CMK (cell line): ENCODE measurements at regions not wholly inside any gene's neighbourhood (a gene's known extent, or its start where the extent isn't known, plus 50 kb on each side); places are given as distances from the start of the nearest gene placed in this dataset.
"Not testable (repeated sequence)": the region's sequence is repeated elsewhere in the genome, so short reads cannot be mapped to it uniquely, and the experiment has no call there.

Experiments
- DNase-seq: peaks from one replicate; pipeline ENCODE4 v3.0.0-alpha.2; 2010; ENCODE audit warnings: low read depth

- DNase-seq: no peak
Measured at GRCh38 chr7:68754414-68754813, 843.9 kb upstream of the AUTS2 start.

DNA sequence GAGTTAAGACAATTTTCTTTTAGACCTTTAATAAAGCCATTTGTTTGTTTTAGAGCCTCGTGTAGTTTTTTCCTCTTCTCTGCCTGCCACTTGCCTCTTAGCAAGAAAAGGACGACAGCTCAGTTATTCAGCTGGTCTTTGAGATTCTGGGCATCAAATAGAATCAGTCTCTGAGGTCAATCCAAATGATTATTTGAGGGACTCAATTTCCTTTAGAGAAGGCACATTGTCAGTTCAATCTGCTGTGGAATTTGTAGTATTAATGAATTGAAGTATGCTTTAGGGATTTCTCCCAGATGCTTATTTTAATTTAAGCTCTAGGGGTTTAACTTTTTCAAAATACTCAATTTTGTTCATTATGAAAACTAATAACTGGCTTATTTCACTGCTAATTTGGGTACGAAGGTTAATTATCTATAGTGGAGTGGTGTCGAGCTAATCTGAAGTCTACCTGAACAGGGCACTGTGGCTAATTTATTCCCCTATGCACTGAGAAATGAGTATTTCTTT, 841.2 kb upstream of the AUTS2 start:
- DNase-seq: no peak

DNA sequence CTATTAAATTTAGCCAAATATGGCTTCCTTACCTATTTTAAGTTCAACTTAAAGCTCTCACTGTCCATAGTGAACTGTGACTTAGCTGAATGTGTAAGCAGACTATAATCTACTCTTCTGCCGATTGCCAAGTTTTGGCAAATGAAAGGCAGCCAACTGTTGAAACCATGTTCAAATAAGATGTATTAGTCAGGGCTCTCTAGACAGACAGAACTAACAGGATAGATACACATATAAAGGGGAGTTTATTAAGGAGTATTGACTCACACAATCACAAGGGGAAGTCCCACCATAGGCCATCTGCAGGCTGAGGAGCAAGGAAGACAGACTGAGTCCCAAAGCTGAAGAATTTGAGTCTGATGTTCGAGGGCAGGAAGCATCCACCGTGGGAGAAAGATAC, 837.7 kb upstream of the AUTS2 start:
- no peak for DNase-seq

GRCh38 chr7:68767462-68767861, 830.8 kb upstream of the AUTS2 start:
- DNase-seq: no peak

- no peak for DNase-seq
Measured at GRCh38 chr7:68770649-68771048, 827.6 kb upstream of the AUTS2 start.

DNA sequence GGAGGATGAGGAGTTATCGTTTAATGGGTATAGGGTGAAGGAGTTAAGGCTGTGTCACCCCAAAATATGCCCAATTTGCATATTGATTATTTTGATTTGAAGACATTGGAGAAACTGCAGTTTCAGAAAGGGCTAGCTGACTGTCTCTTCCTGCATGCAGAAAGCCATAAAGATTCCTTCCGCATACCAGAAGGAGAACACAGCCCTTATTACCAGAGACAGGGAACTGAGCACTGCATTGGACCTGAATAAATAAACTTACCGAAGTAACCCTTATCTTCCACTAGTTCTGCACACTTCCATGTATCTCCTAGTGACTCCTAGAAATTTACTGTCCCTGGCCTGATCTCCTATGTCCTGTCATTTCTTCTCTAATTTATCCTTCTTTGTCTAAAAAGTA, 821.9 kb upstream of the AUTS2 start:
- no peak for DNase-seq

- DNase-seq: no peak
Measured at GRCh38 chr7:68783684-68784083, 814.6 kb upstream of the AUTS2 start.

DNA sequence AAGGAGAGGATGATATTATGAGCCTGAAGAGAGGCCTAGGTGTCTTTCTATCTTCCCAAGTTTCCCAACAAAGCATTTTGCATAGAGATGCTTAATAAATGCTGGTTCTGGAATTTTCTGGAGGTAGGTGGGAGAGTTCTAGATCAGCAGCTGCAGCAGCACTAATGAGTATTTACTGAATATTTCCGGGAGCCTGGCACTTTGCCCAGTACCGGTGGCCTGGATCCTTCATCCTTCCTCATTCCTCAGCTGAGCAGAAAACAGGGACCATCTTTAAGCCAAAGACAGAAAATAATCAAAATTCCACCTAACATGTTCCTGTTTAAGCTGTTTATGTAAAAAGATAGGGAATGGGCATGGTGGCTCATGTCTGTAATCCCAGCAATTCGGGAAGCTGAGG, 813.2 kb upstream of the AUTS2 start:
- no peak for DNase-seq

DNA sequence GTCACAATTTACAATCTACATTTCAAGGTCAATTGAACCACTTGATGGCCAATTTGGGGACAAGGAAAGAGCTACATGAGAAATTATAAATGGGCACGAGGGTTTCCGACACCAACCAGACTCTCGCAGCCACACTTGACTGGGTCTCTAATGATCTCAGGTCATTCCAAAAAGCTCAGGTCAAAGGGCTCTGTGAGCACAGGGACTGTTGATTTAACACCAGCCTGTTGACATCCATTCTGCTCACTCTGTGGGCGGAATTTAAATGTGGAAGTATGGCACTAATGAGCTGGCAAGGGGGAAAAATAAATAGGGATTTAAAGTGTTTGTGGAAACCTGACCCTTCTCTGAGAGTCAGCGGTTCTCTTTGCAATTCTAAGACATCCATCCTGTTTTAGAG, 810.7 kb upstream of the AUTS2 start:
- DNase-seq: no peak

DNA sequence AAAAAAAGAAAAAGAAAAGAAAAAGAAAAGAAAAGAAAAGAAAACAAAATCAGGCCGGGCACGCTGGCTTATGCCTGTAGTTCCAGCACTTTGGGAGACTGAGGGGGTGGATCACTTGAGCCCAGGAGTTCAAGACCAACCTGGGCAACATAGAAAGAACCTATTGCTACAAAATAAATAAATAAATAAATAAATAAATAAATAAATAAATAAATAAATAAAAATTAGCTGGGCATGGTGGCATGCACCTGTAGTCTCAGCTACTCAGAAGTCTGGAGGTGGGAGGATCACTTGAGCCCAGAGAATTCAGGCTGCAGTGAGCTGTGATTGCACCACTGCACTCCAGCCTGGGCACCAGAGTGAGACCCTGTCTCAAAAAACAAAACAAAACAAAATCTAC, 809.7 kb upstream of the AUTS2 start:
- not testable (repeated sequence) for DNase-seq

- no peak for DNase-seq
Measured at GRCh38 chr7:68789597-68789996, 808.7 kb upstream of the AUTS2 start.

GRCh38 chr7:68792351-68792750, 805.9 kb upstream of the AUTS2 start:
- DNase-seq: no peak

DNA sequence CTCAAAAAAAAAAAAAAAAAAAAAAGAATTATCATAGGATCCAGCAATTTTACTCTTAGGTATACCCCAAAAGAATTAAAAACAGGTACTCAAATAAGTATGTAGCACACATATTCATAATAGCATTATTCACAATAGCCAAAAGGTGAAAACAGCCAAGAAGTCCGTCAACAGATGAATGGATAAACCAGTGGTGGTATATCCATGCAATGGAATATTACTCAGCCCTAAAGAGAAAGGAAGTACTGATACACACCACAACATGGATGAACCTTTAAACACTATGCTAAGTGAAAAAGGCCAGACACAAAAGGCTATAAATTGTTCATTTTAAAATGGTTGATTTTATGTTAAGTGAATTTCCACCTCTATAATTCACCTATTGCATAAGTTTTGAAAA, 804.8 kb upstream of the AUTS2 start:
- DNase-seq: no peak

DNA sequence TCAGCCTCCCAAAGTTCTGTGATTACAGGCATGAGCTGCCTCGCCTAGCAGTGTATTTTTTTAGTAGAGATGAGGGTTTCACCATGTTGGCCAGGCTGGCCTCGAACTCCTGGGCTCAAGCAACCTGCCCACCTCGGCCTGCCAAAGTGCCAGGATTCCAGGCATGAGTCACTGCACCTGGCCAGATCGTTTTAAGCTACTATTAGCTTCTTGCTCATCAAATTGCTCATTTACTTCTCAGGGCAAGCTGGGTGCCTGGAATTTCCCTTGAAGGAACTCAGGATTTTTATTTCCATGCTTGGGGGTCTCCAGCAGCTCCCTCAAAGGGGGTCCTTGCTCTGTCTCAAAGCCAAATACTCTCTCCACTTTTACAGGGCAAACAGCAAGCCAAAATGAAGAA, 798.0 kb upstream of the AUTS2 start:
- DNase-seq: no peak

DNA sequence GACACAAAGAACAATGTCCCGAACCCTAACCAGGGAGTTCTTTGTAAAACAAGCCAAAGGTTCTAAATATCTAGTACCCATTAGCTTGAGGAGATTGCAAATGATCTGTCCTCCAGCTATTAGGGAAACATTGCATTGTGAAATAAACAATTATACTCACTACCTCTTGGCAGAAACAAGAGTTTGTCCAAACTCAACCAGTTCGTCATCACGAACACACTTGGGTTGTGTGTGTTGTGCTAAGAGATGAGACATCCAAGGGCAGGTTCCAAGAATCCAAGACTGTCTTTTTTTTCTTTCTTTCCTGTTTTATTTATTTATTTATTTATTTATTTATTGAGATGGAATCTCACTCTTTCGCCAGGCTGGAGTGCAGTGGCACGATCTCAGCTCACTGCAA, 793.1 kb upstream of the AUTS2 start:
- DNase-seq: no peak

DNA sequence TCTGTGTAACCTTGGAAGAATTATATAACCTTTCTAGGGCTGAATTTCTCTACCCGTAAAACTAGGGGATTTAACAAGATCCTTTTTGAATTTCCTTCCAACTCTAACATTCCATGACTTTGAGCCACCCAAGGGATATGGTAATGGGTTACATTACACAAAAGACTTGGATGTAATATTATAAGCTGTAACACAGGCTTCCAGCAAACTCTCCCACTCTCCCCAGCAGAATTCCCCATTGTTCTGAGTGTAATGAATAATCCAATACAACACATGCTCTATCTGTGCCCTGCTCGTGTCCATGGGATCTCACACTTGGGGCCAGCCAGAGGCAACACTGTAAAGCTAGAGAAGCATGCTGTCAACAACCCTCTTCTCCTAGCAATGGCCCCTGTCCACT, 790.6 kb upstream of the AUTS2 start:
- DNase-seq: no peak

DNA sequence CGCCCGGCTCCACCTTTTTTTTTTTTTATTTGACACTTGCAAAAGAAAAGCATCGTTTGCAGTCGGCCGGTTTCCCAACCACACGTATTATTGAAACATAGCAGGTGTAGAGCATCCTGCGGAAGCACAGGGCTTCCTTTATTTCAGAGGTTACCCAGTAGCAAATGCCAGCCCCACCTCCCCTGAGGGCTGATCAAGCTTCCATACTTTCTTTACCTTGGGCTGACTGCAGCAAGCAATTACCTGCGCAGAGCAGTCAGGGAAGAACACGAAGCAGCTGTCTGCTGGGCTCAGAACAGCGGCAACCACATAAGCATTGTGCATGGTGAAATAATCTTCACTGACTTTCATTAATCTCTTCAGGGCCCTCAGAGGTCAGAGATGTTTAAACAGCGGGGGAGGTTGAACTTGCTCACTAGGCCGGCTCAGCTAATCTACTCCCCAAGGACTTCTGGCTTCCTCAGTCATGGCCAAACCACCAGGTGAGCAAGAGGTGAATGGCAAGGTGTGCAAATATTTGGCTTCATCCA, 784.7 kb upstream of the AUTS2 start:
- no peak for DNase-seq

DNA sequence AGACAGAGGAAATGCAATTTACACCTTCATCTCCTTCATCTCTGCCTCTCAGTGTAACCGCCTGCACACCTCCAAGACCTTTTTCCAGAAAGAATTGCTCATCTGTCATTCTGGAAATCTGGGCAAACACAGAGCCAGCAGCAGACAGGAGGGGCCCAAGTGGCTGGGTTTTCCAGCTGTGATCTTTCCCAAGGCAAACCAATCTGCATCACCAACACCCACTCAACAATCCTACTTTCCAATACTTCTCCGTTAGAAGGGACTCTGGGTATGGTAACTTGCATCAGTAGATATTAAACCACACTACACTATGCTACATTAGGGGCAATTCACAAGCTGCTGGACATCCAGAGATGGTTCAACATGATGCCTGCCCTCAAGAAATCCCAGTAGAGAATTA, 781.8 kb upstream of the AUTS2 start:
- no peak for DNase-seq

- no peak for DNase-seq
Measured at GRCh38 chr7:68820321-68820720, 778.0 kb upstream of the AUTS2 start.

GRCh38 chr7:68821846-68822245, 776.4 kb upstream of the AUTS2 start:
- DNase-seq: no peak

GRCh38 chr7:68823996-68824780, 774.1 kb upstream of the AUTS2 start:
- DNase-seq: no peak

GRCh38 chr7:68828575-68828974, 769.7 kb upstream of the AUTS2 start:
- DNase-seq: no peak

DNA sequence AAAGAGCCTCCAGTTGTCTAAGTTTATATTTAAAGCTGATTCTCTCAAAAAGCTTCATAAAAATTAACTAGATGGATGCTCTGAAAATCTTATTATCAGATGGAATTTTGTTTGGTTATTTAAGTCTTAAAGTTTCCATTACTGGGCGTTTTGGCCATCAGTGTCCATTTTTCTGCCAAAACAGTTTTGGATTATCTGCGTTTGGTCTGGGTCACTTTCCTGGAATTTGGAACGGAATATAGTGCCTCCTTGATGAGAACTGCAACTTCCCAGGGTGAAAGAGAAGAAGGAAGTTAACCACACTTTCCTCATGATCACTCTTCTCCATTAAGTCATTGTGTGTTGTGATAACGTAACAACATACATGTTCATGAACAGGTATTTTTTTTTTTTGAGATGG, 764.9 kb upstream of the AUTS2 start:
- DNase-seq: no peak

DNA sequence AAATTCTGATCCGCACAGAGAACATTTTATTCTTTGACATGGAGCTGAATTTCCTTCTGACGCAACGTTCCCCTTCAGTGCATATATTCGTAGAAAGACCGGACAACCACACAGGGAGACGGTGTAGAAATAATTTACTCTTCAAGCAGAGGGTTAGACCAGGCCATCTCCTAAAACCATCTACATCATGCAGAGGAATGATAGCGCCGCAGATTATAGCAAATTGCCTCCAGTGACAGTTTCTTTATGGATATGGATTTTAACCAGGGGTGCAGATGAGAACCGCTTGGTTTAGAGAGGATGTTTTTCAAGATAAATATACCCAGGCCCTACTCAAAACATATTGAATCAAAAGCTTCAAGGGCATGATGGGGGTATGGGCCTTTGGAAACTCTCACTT, 759.3 kb upstream of the AUTS2 start:
- DNase-seq: no peak
